Adipocyte (in vitro differentiated cells): ENCODE measurements at regions not wholly inside any gene's neighbourhood (a gene's known extent, or its start where the extent isn't known, plus 50 kb on each side); places are given as distances from the start of the nearest gene placed in this dataset.
A peak's percentile ranks its signal among the peaks of the same experiment; 100 is the strongest.

Source experiments
- DNase-seq: peaks from one replicate; pipeline ENCODE4 v3.0.0-alpha.2; 2015; ENCODE audit warnings: low read depth
- H3K27me3 ChIP-seq: replicated peaks from 2 replicates; pipeline ENCODE4 v1.7.0; 2013; ENCODE audit warnings: mild to moderate bottlenecking, low read length, moderate library complexity; ENCODE audit not compliant: control insufficient read depth, insufficient read depth
- H3K36me3 ChIP-seq: 2 replicates; pipeline ENCODE4 v1.7.0; 2013; ENCODE audit warnings: low read length, mild to moderate bottlenecking, moderate library complexity; ENCODE audit not compliant: control insufficient read depth, insufficient read depth, severe bottlenecking
- H3K4me1 ChIP-seq: 2 replicates; pipeline ENCODE4 v1.7.0; 2013; ENCODE audit warnings: mild to moderate bottlenecking, low read length, moderate library complexity; ENCODE audit not compliant: control insufficient read depth, insufficient read depth
- H3K4me3 ChIP-seq: 2 replicates; pipeline ENCODE4 v1.7.0; 2013; ENCODE audit warnings: mild to moderate bottlenecking, low read length, moderate library complexity
- H3K9ac ChIP-seq: 2 replicates; pipeline ENCODE4 v1.7.0; 2013; ENCODE audit warnings: mild to moderate bottlenecking, low read length, moderate library complexity
- H3K9me3 ChIP-seq: 2 replicates; pipeline ENCODE4 v1.7.0; 2013; ENCODE audit warnings: mild to moderate bottlenecking, low read length, moderate library complexity; ENCODE audit not compliant: control insufficient read depth

GRCh38 chrX:114332766-114333165 is 251.1 kb upstream of the HTR2C start:
- DNase-seq, result no peak
- Histone ChIP-seq H3K9me3 (peaks cover 16% of the 10 kb centered on the region), H3K4me1 (no peaks in the 10 kb centered on the region), H3K4me3 (no peak overlapping the region), H3K27me3 (no peaks in the 10 kb centered on the region), H3K9ac (no peak overlapping the region), H3K36me3 (no peaks in the 10 kb centered on the region)

GRCh38 chrX:114334473-114334982 is 249.4 kb upstream of the HTR2C start:
- DNase-seq, result no peak
- Histone ChIP-seq H3K36me3 (no peaks in the 10 kb centered on the region), H3K4me1 (no peaks in the 10 kb centered on the region), H3K4me3 (no peak overlapping the region), H3K9ac (no peak overlapping the region), H3K27me3 (peaks cover 3% of the 10 kb centered on the region), H3K9me3 (peaks cover 16% of the 10 kb centered on the region)

GRCh38 chrX:114338870-114339269 is 245.0 kb upstream of the HTR2C start:
- H3K36me3 ChIP-seq, result no peaks in the 10 kb centered on the region
- H3K27me3 ChIP-seq, result peaks cover 14% of the 10 kb centered on the region
- H3K9ac ChIP-seq, result no peak overlapping the region
- no peaks in the 10 kb centered on the region for H3K4me1 ChIP-seq
- no peak for DNase-seq
- H3K9me3 ChIP-seq, result peaks cover 11% of the 10 kb centered on the region
- no peak overlapping the region for H3K4me3 ChIP-seq

- Histone ChIP-seq H3K9ac (no peak overlapping the region), H3K27me3 (peaks cover 15% of the 10 kb centered on the region), H3K4me1 (no peaks in the 10 kb centered on the region), H3K36me3 (no peaks in the 10 kb centered on the region), H3K4me3 (no peak overlapping the region), H3K9me3 (peaks cover 7% of the 10 kb centered on the region)
- DNase-seq, result peak; percentile 69
These were observed 239.0 kb upstream of the HTR2C start for GRCh38 chrX:114344756-114345349.

GRCh38 chrX:114361076-114361725 is 222.7 kb upstream of the HTR2C start:
- H3K4me3 ChIP-seq, result no peak overlapping the region
- H3K4me1 ChIP-seq, result no peaks in the 10 kb centered on the region
- no peak overlapping the region for H3K9ac ChIP-seq
- H3K9me3 ChIP-seq, result peaks cover 3% of the 10 kb centered on the region
- H3K27me3 ChIP-seq, result peaks cover 5% of the 10 kb centered on the region
- no peaks in the 10 kb centered on the region for H3K36me3 ChIP-seq
- DNase-seq, result no peak

- Histone ChIP-seq H3K27me3 (peaks cover 5% of the 10 kb centered on the region), H3K4me1 (no peaks in the 10 kb centered on the region), H3K36me3 (no peaks in the 10 kb centered on the region), H3K9me3 (no peaks in the 10 kb centered on the region), H3K4me3 (no peak overlapping the region), H3K9ac (no peak overlapping the region)
- DNase-seq, result no peak
These were observed 220.5 kb upstream of the HTR2C start for GRCh38 chrX:114363346-114363745.

GRCh38 chrX:114365065-114365834 is 218.6 kb upstream of the HTR2C start:
- no peak overlapping the region for H3K4me3 ChIP-seq
- H3K9ac ChIP-seq, result no peak overlapping the region
- H3K4me1 ChIP-seq, result no peaks in the 10 kb centered on the region
- H3K36me3 ChIP-seq, result no peaks in the 10 kb centered on the region
- peaks cover 17% of the 10 kb centered on the region for H3K9me3 ChIP-seq
- H3K27me3 ChIP-seq, result peaks cover 3% of the 10 kb centered on the region
- DNase-seq, result no peak

GRCh38 chrX:114372937-114373336 is 210.9 kb upstream of the HTR2C start:
- Histone ChIP-seq H3K9ac (no peak overlapping the region), H3K36me3 (no peaks in the 10 kb centered on the region), H3K4me1 (no peaks in the 10 kb centered on the region), H3K9me3 (peaks cover 17% of the 10 kb centered on the region), H3K27me3 (no peaks in the 10 kb centered on the region), H3K4me3 (no peak overlapping the region)
- DNase-seq, result no peak

- DNase-seq, result no peak
- Histone ChIP-seq H3K27me3 (no peaks in the 10 kb centered on the region), H3K36me3 (no peaks in the 10 kb centered on the region), H3K9ac (no peak overlapping the region), H3K9me3 (no peaks in the 10 kb centered on the region), H3K4me3 (no peak overlapping the region), H3K4me1 (no peaks in the 10 kb centered on the region)
These were observed 193.6 kb upstream of the HTR2C start for GRCh38 chrX:114390251-114390796.
